ENCODE measurements at regions not wholly inside any gene's neighbourhood (a gene's known extent, or its start where the extent isn't known, plus 50 kb on each side); places are given as distances from the start of the nearest gene placed in this dataset.

DNA sequence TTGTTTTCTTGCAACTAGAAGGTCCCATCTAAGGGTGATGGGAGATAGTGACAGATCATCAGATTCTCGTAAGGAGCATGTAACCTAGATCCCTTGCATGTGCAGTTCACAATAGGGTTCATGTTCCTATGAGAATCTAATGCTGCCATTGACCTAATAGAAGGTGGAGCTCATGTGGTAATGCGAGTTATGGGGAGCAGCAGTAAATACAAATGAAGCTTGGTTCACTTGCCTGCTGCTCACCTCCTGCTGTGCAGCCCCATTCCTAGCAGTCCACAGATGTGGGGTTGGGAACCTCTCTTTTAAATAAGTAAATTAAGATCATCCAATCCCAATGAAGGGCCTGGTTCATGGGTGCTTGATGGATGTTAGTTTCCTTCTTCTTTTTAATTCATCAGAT is 148.7 kb upstream of the ATP1B1 start:
- H3K79me2 ChIP-seq (ENCODE audit: control insufficient read depth, insufficient read depth, low read length) = no peaks in the 10 kb centered on the region
- no peak overlapping the region for H3K4me3 ChIP-seq (ENCODE audit: control insufficient read depth in 2 of 3, extremely low read depth in 1 of 3, insufficient read depth in 2 of 3, low read depth in 1 of 3, low read length in 3 of 3)
- dilution Hi-C loops (cut with MboI; ENCODE audit: extremely low pct_ligation_motif_present, low sequenced_read_pairs) = no loop called here
- H2AFZ ChIP-seq (ENCODE audit: control insufficient read depth, low read length) = no peak overlapping the region
- DNase-seq (ENCODE audit: low read depth, low spot score) (no peak), FAIRE-seq (no peak)
- no peak overlapping the region for H3K27ac ChIP-seq (ENCODE audit: control insufficient read depth, insufficient read depth, low read length)
- no peak for TF ChIP-seq EZH2 (IDR thresholded peaks at IDR 0.05; ENCODE audit: low read length)
- TF ChIP-seq, protein P1, sequence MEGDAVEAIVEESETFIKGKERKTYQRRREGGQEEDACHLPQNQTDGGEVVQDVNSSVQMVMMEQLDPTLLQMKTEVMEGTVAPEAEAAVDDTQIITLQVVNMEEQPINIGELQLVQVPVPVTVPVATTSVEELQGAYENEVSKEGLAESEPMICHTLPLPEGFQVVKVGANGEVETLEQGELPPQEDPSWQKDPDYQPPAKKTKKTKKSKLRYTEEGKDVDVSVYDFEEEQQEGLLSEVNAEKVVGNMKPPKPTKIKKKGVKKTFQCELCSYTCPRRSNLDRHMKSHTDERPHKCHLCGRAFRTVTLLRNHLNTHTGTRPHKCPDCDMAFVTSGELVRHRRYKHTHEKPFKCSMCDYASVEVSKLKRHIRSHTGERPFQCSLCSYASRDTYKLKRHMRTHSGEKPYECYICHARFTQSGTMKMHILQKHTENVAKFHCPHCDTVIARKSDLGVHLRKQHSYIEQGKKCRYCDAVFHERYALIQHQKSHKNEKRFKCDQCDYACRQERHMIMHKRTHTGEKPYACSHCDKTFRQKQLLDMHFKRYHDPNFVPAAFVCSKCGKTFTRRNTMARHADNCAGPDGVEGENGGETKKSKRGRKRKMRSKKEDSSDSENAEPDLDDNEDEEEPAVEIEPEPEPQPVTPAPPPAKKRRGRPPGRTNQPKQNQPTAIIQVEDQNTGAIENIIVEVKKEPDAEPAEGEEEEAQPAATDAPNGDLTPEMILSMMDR (optimal IDR thresholded peaks at IDR 0.05 in 1 of 3, IDR thresholded peaks at IDR 0.05 in 1 of 3, conservative IDR thresholded peaks at IDR 0.05 in 1 of 3; ENCODE audit: extremely low read depth in 1 of 3, insufficient read depth in 2 of 3, low read length in 3 of 3) = no peak
- no peaks in the 10 kb centered on the region for H3K27me3 ChIP-seq (ENCODE audit: control insufficient read depth, extremely low read depth, insufficient read depth, low read length)
- no peaks in the 10 kb centered on the region for H3K9me3 ChIP-seq (ENCODE audit: control insufficient read depth, low read depth, low read length)
- H3K36me3 ChIP-seq (ENCODE audit: control insufficient read depth in 2 of 2, extremely low read depth in 1 of 2, insufficient read depth in 2 of 2, low read length in 2 of 2) = no peaks in the 10 kb centered on the region
- no peak overlapping the region for H3K4me2 ChIP-seq (ENCODE audit: control insufficient read depth, extremely low read depth, insufficient read depth, low read depth, low read length)
- no peak overlapping the region for H3K9ac ChIP-seq (ENCODE audit: control insufficient read depth, extremely low read depth, insufficient read depth, low read length)
- no peaks in the 10 kb centered on the region for H3K9me1 ChIP-seq (ENCODE audit: control insufficient read depth, extremely low read depth, insufficient read depth, low read length)
- no peaks in the 10 kb centered on the region for H3K4me1 ChIP-seq (ENCODE audit: control insufficient read depth, extremely low read depth, insufficient read depth, low read length)
- no peaks in the 10 kb centered on the region for H4K20me1 ChIP-seq (ENCODE audit: control insufficient read depth, extremely low read depth, insufficient read depth, low read length)

DNA sequence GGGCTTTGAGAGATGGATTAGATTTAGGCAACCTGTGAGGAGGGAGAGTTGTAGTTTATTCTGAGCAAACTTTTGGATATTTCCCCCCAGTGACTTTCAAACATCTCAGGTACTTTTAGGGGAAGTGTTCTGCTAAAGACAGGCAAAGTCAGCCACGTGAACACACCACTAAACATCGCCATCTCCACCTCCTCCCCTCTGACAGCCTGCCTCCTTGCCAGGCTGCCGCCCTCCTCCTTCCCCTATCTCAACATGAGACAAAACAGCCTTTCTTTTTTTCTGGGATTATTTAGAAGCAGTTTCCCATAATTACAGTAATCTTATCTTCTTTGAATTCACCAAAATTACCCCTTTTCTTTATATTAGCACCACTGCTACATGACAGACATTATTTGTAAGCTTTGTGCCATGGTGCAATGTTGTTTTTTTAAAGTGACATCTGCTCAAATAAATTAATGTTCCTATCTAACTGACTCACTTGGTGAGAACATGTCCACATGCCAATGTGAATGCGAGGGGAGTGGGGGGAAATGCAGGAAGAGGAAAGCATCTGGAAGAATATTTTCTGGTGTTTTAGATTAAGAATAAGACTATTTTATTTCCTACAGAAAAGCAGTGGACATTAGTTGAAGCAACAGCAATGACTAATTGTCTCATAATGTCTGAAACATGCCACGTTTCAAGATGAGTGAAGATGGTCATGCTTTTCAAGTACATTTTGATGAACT is 147.8 kb upstream of the ATP1B1 start:
- Histone ChIP-seq H3K27me3 (ENCODE audit: control insufficient read depth, extremely low read depth, insufficient read depth, low read length) (no peaks in the 10 kb centered on the region), H3K4me2 (ENCODE audit: control insufficient read depth, extremely low read depth, insufficient read depth, low read depth, low read length) (no peak overlapping the region), H2AFZ (ENCODE audit: control insufficient read depth, low read length) (no peak overlapping the region), H3K4me1 (ENCODE audit: control insufficient read depth, extremely low read depth, insufficient read depth, low read length) (no peaks in the 10 kb centered on the region), H3K36me3 (ENCODE audit: control insufficient read depth in 2 of 2, extremely low read depth in 1 of 2, insufficient read depth in 2 of 2, low read length in 2 of 2) (no peaks in the 10 kb centered on the region), H3K9me3 (ENCODE audit: control insufficient read depth, low read depth, low read length) (no peaks in the 10 kb centered on the region), H3K27ac (ENCODE audit: control insufficient read depth, insufficient read depth, low read length) (no peak overlapping the region), H3K4me3 (ENCODE audit: control insufficient read depth in 2 of 3, extremely low read depth in 1 of 3, insufficient read depth in 2 of 3, low read depth in 1 of 3, low read length in 3 of 3) (no peak overlapping the region), H3K9me1 (ENCODE audit: control insufficient read depth, extremely low read depth, insufficient read depth, low read length) (no peaks in the 10 kb centered on the region), H4K20me1 (ENCODE audit: control insufficient read depth, extremely low read depth, insufficient read depth, low read length) (no peaks in the 10 kb centered on the region), H3K9ac (ENCODE audit: control insufficient read depth, extremely low read depth, insufficient read depth, low read length) (no peak overlapping the region), H3K79me2 (ENCODE audit: control insufficient read depth, insufficient read depth, low read length) (no peaks in the 10 kb centered on the region)
- DNase-seq (ENCODE audit: low read depth, low spot score) (no peak), FAIRE-seq (no peak)
- dilution Hi-C loops (cut with MboI; ENCODE audit: extremely low pct_ligation_motif_present, low sequenced_read_pairs) = no loop called here
- TF ChIP-seq EZH2 (IDR thresholded peaks at IDR 0.05; ENCODE audit: low read length) = no peak
- TF ChIP-seq, protein P1 (optimal IDR thresholded peaks at IDR 0.05 in 1 of 3, IDR thresholded peaks at IDR 0.05 in 1 of 3, conservative IDR thresholded peaks at IDR 0.05 in 1 of 3; ENCODE audit: extremely low read depth in 1 of 3, insufficient read depth in 2 of 3, low read length in 3 of 3) = no peak

All from keratinocyte (primary cell).